GM12878 (cell line): ENCODE measurements at regions not wholly inside any gene's neighbourhood (a gene's known extent, or its start where the extent isn't known, plus 50 kb on each side); places are given as distances from the start of the nearest gene placed in this dataset.

ENCODE experiments used
- ATF2 ChIP-seq: IDR thresholded peaks from 2 replicates; pipeline ENCODE4 v1.6.1; 2012; ENCODE audit warnings: low read length, inconsistent platforms
- BCLAF1 ChIP-seq: fragments of 450-650 bp; IDR thresholded peaks from 2 replicates; pipeline ENCODE4 v1.6.1; 2017; ENCODE audit warnings: antibody characterized with exemption, mild to moderate bottlenecking, moderate library complexity
- CTCF ChIP-seq, 3 experiments: IDR thresholded peaks in 2 of 3; conservative IDR thresholded peaks in 1 of 3; 2 replicates each; pipeline ENCODE4 v1.5.1; 2011; ENCODE audit warnings: low read depth in 3 of 3, low read length in 3 of 3, mild to moderate bottlenecking in 3 of 3, control low read depth in 2 of 3, moderate library complexity in 2 of 3, inconsistent platforms in 1 of 3, mixed read lengths in 1 of 3; ENCODE audit not compliant: control insufficient read depth in 2 of 3, insufficient read depth in 1 of 3; ENCODE audit errors: extremely low read depth in 1 of 3
- ELK1 ChIP-seq: IDR thresholded peaks from 2 replicates; pipeline ENCODE4 v1.6.1; 2012; ENCODE audit warnings: low read depth, low read length, improper control_type of control experiment
- MAX ChIP-seq: IDR thresholded peaks from 2 replicates; pipeline ENCODE4 v1.6.1; 2012; ENCODE audit warnings: low read depth, low read length, improper control_type of control experiment
- NR2C2 ChIP-seq: IDR thresholded peaks from 2 replicates; pipeline ENCODE4 v1.6.1; 2011; ENCODE audit warnings: borderline replicate concordance, low read depth; ENCODE audit not compliant: control insufficient read depth, insufficient read length
- PRDM15 ChIP-seq: fragments of 450-650 bp; formaldehyde crosslinking; IDR thresholded peaks from 2 replicates; pipeline ENCODE4 v1.4.0; 2020; ENCODE audit warnings: mild to moderate bottlenecking, moderate library complexity
- RCOR1 ChIP-seq: conservative IDR thresholded peaks from 2 replicates; pipeline ENCODE4 v1.6.1; 2012; ENCODE audit warnings: low read depth, low read length, improper control_type of control experiment
- TARDBP ChIP-seq: IDR thresholded peaks from 2 replicates; pipeline ENCODE4 v1.6.1; 2016; ENCODE audit warnings: borderline replicate concordance
- YY1 ChIP-seq: IDR thresholded peaks from 2 replicates; pipeline ENCODE4 v1.6.1; 2011; ENCODE audit warnings: low read depth, mild to moderate bottlenecking, low read length
- ZNF274 ChIP-seq: IDR thresholded peaks from one replicate; pipeline ENCODE4 v1.8.0; 2011; ENCODE audit not compliant: insufficient read length, insufficient read depth
- ZNF592 ChIP-seq: fragments of 450-650 bp; IDR thresholded peaks from 2 replicates; pipeline ENCODE4 v1.6.1; 2017; ENCODE audit warnings: mild to moderate bottlenecking, moderate library complexity
- ZNF687 ChIP-seq: fragments of 450-650 bp; IDR thresholded peaks from 2 replicates; pipeline ENCODE4 v1.6.1; 2017; ENCODE audit warnings: mild to moderate bottlenecking, moderate library complexity

GRCh38 chr18:44214396-44214795, 466.3 kb upstream of the SETBP1 start:
- TF ChIP-seq PRDM15 (CRISPR knock-in tag) (no peak), ZNF592 (no peak), CTCF (IDR thresholded peaks at IDR 0.05 in 2 of 3, conservative IDR thresholded peaks at IDR 0.05 in 1 of 3; ENCODE audit: control insufficient read depth in 2 of 3, extremely low read depth in 1 of 3, insufficient read depth in 1 of 3, low read depth in 3 of 3, low read length in 3 of 3) (no peak), MAX (no peak), ZNF687 (no peak), ZNF274 (no peak), RCOR1 (no peak), TARDBP (no peak), NR2C2 (no peak), BCLAF1 (no peak), ELK1 (no peak), YY1 (no peak), ATF2 (no peak)
